ENCODE measurements at regions not wholly inside any gene's neighbourhood (a gene's known extent, or its start where the extent isn't known, plus 50 kb on each side); places are given as distances from the start of the nearest gene placed in this dataset.

- no peak for ATAC-seq (ENCODE audit: low read depth)
- Histone ChIP-seq H4K20me1 (ENCODE audit: control insufficient read depth, insufficient read depth, low read length, poor library complexity, severe bottlenecking) (no peaks in the 10 kb centered on the region), H3K79me2 (ENCODE audit: control insufficient read depth, insufficient read depth, low read length) (no peaks in the 10 kb centered on the region), H3K27me3 (replicated peaks in 1 of 4; ENCODE audit: control extremely low read depth in 1 of 4, control insufficient read depth in 3 of 4, insufficient read depth in 4 of 4, low read length in 3 of 4) (no peaks in the 10 kb centered on the region), H3K9me3 (ENCODE audit: control extremely low read depth in 1 of 3, control insufficient read depth in 2 of 3, insufficient read depth in 1 of 3, low read length in 2 of 3) (peaks cover 0 to 11% (median 2%) of the 10 kb centered on the region in 3 donors), H3K4me2 (replicated peaks; ENCODE audit: low read depth, low read length, poor library complexity, severe bottlenecking) (no peak overlapping the region), H3K27ac (ENCODE audit: low read length in 2 of 2) (no peak overlapping the region), H3K36me3 (replicated peaks in 1 of 2; ENCODE audit: control extremely low read depth in 1 of 2, control insufficient read depth in 1 of 2, extremely low read depth in 1 of 2, insufficient read depth in 2 of 2, low read length in 1 of 2) (no peaks in the 10 kb centered on the region), H3K9ac (ENCODE audit: low read length) (no peak overlapping the region), H3K4me1 (ENCODE audit: control insufficient read depth in 2 of 2, insufficient read depth in 2 of 2, low read length in 2 of 2) (no peaks in the 10 kb centered on the region), H2AFZ (ENCODE audit: insufficient read depth, low read depth, low read length, poor library complexity, severe bottlenecking) (no peak overlapping the region), H3K4me3 (ENCODE audit: control extremely low read depth in 1 of 5, extremely low read depth in 1 of 5, insufficient read depth in 1 of 5, low read depth in 2 of 5, low read length in 4 of 5) (no peak overlapping the region)
- WGBS (ENCODE audit: insufficient coverage), result no CpG with 5 or more reads among the region's 2 CpGs
- no peaks in the 10 kb centered on the region for H3K9me3 Mint-ChIP-seq (ENCODE audit: insufficient read depth)
- ChIA-PET POLR2A (no interaction called here), CTCF (interaction anchor here (1.0 kb wide), 1 partner anchor 577 kb away, joined by 4 read pairs; no protein-coding TSS in a partner anchor)
- H3K4me1 Mint-ChIP-seq, result no peaks in the 10 kb centered on the region
- no peak for TF ChIP-seq CTCF (IDR thresholded peaks at IDR 0.05)
- no peak for TF ChIP-seq EZH2 (IDR thresholded peaks at IDR 0.05; ENCODE audit: borderline replicate concordance, insufficient read depth, low read depth, low read length, poor library complexity, severe bottlenecking)
- no peaks in the 10 kb centered on the region for H3K27me3 Mint-ChIP-seq
- no peak overlapping the region for H3K4me3 Mint-ChIP-seq
- intact Hi-C loops (cut with micrococcal nuclease), result no loop called here
- H3K27ac Mint-ChIP-seq, result no peak overlapping the region
- no peak for DNase-seq
Observed at GRCh38 chr5:123947797-123948196, 435.8 kb downstream of the CSNK1G3 start.

- ChIA-PET POLR2A (no interaction called here), CTCF (no interaction called here)
- no peak overlapping the region for H3K27ac ChIP-seq (ENCODE audit: low read length in 2 of 2)
- WGBS (ENCODE audit: insufficient coverage), result no CpG with 5 or more reads among the region's 1 CpG
- no peaks in the 10 kb centered on the region for H3K36me3 ChIP-seq (replicated peaks in 1 of 2; ENCODE audit: control extremely low read depth in 1 of 2, control insufficient read depth in 1 of 2, extremely low read depth in 1 of 2, insufficient read depth in 2 of 2, low read length in 1 of 2)
- H3K4me1 Mint-ChIP-seq, result no peaks in the 10 kb centered on the region
- DNase-seq (no peak), ATAC-seq (ENCODE audit: low read depth) (no peak)
- no peaks in the 10 kb centered on the region for H3K27me3 ChIP-seq (replicated peaks in 1 of 4; ENCODE audit: control extremely low read depth in 1 of 4, control insufficient read depth in 3 of 4, insufficient read depth in 4 of 4, low read length in 3 of 4)
- no peaks in the 10 kb centered on the region for H3K79me2 ChIP-seq (ENCODE audit: control insufficient read depth, insufficient read depth, low read length)
- H3K9me3 ChIP-seq (ENCODE audit: control extremely low read depth in 1 of 3, control insufficient read depth in 2 of 3, insufficient read depth in 1 of 3, low read length in 2 of 3), result peaks cover 0 to 24% (median 4%) of the 10 kb centered on the region in 3 donors
- no peak overlapping the region for H3K4me3 Mint-ChIP-seq
- no peak overlapping the region for H3K9ac ChIP-seq (ENCODE audit: low read length)
- H3K9me3 Mint-ChIP-seq (ENCODE audit: insufficient read depth), result peaks cover 2% of the 10 kb centered on the region
- TF ChIP-seq EZH2 (IDR thresholded peaks at IDR 0.05; ENCODE audit: borderline replicate concordance, insufficient read depth, low read depth, low read length, poor library complexity, severe bottlenecking) (no peak), CTCF (IDR thresholded peaks at IDR 0.05) (no peak)
- no peaks in the 10 kb centered on the region for H3K4me1 ChIP-seq (ENCODE audit: control insufficient read depth in 2 of 2, insufficient read depth in 2 of 2, low read length in 2 of 2)
- H3K4me3 ChIP-seq (ENCODE audit: control extremely low read depth in 1 of 5, extremely low read depth in 1 of 5, insufficient read depth in 1 of 5, low read depth in 2 of 5, low read length in 4 of 5), result no peak overlapping the region
- H3K27ac Mint-ChIP-seq, result no peak overlapping the region
- no peak overlapping the region for H3K4me2 ChIP-seq (replicated peaks; ENCODE audit: low read depth, low read length, poor library complexity, severe bottlenecking)
- no peaks in the 10 kb centered on the region for H3K27me3 Mint-ChIP-seq
- H2AFZ ChIP-seq (ENCODE audit: insufficient read depth, low read depth, low read length, poor library complexity, severe bottlenecking), result no peak overlapping the region
- intact Hi-C loops (cut with micrococcal nuclease), result no loop called here
- no peaks in the 10 kb centered on the region for H4K20me1 ChIP-seq (ENCODE audit: control insufficient read depth, insufficient read depth, low read length, poor library complexity, severe bottlenecking)
Observed at GRCh38 chr5:123945548-123945947, 433.6 kb downstream of the CSNK1G3 start.
